ENCODE measurements at regions not wholly inside any gene's neighbourhood (a gene's known extent, or its start where the extent isn't known, plus 50 kb on each side); places are given as distances from the start of the nearest gene placed in this dataset.

GRCh38 chr13:109426690-109426990 is 359.7 kb downstream of the IRS2 start:
- H3K79me2 ChIP-seq (ENCODE audit: insufficient read depth, low read length), result no peaks in the 10 kb centered on the region
- H4K91ac ChIP-seq (ENCODE audit: insufficient read length, low read depth, low read length), result no peak overlapping the region
- Mint-ChIP-seq H3K4me3 (no peak overlapping the region), H3K4me1 (0 out of 4 replicates have a peak, but pooled peaks cover 0 to 2% of the 10 kb centered on the region in 2 experiments), H3K27ac (no peak overlapping the region; a peak in 1 of 7 replicates), H3K27me3 (ENCODE audit: low read depth) (no peaks in the 10 kb centered on the region), H3K36me3 (ENCODE audit: insufficient read depth in 1 of 3, low read depth in 3 of 3) (peaks cover 0 to 5% (median 1%) of the 10 kb centered on the region in 3 experiments; a peak in 4 of 7 replicates), H3K9me3 (peaks cover 14 to 15% of the 10 kb centered on the region in 2 experiments)
- no peaks in the 10 kb centered on the region for H3K79me1 ChIP-seq (ENCODE audit: insufficient read depth, low read depth, low read length, poor library complexity, severe bottlenecking)
- no peak overlapping the region for H3K27ac ChIP-seq (ENCODE audit: insufficient read length, low read depth, low read length)
- H3K27me3 ChIP-seq (ENCODE audit: insufficient read depth, low read length), result no peaks in the 10 kb centered on the region
- H2AK5ac ChIP-seq (ENCODE audit: insufficient read length, low read length), result no peak overlapping the region
- no peak overlapping the region for H3K4me2 ChIP-seq (ENCODE audit: insufficient read depth, insufficient read length, low read length)
- no peaks in the 10 kb centered on the region for H3K9me3 ChIP-seq (ENCODE audit: control insufficient read depth, low read depth, low read length)
- no peak overlapping the region for H2BK12ac ChIP-seq (ENCODE audit: insufficient read length, low read depth, low read length)
- no peak overlapping the region for H3K4ac ChIP-seq (ENCODE audit: low read depth, low read length)
- H3K18ac ChIP-seq (ENCODE audit: insufficient read length, low read depth, low read length), result no peak overlapping the region
- H2AFZ ChIP-seq (ENCODE audit: low read length), result no peak overlapping the region
- no peak overlapping the region for H2BK120ac ChIP-seq (ENCODE audit: low read depth, low read length, poor library complexity, severe bottlenecking)
- H4K5ac ChIP-seq (ENCODE audit: insufficient read length, low read depth, low read length), result no peak overlapping the region
- H2BK15ac ChIP-seq (ENCODE audit: low read depth, low read length), result no peak overlapping the region
- no peak overlapping the region for H3K9ac ChIP-seq (ENCODE audit: extremely low read depth, insufficient read length, low read length)
- no peaks in the 10 kb centered on the region for H3K4me1 ChIP-seq (ENCODE audit: insufficient read depth, low read length)
- H4K8ac ChIP-seq (replicated peaks; ENCODE audit: insufficient read length, low read depth, low read length), result no peak overlapping the region
- TF ChIP-seq CTCF (conservative IDR thresholded peaks at IDR 0.05), result no peak
- no peak overlapping the region for H3K56ac ChIP-seq (ENCODE audit: insufficient read length, low read depth, low read length)
- H3K23ac ChIP-seq (ENCODE audit: insufficient read length, low read depth, low read length), result no peak overlapping the region
- H2BK5ac ChIP-seq (ENCODE audit: insufficient read length, low read length), result no peak overlapping the region
- WGBS (ENCODE audit: extremely low coverage, insufficient read length, low lambda C conversion rate), result no CpG with 5 or more reads among the region's 1 CpG
- H3K14ac ChIP-seq (ENCODE audit: insufficient read depth, low read length), result no peak overlapping the region
- no peaks in the 10 kb centered on the region for H4K20me1 ChIP-seq (ENCODE audit: control insufficient read depth, insufficient read depth, insufficient read length)
- DNase-seq, result no peak
- H2BK20ac ChIP-seq (ENCODE audit: low read depth, low read length, poor library complexity, severe bottlenecking), result no peak overlapping the region
- H3K23me2 ChIP-seq (ENCODE audit: insufficient read length, low read depth, low read length, poor library complexity, severe bottlenecking), result no peaks in the 10 kb centered on the region
- no peak overlapping the region for H3T11ph ChIP-seq (ENCODE audit: low read length)

All from H9 (cell line).